Liver (tissue), 3 donors: ENCODE measurements at regions not wholly inside any gene's neighbourhood (a gene's known extent, or its start where the extent isn't known, plus 50 kb on each side); places are given as distances from the start of the nearest gene placed in this dataset.

Experiments used
- EGR1 ChIP-seq, 2 donors: IDR thresholded peaks; 2 replicates each; pipeline ENCODE4 v1.6.1; 2016 to 2018; ENCODE audit warnings: antibody characterized with exemption in 2 of 2, low read depth in 2 of 2
- FOXA1 ChIP-seq: IDR thresholded peaks from 2 replicates; pipeline ENCODE4 v1.6.1; 2016; ENCODE audit warnings: antibody characterized with exemption
- FOXA2 ChIP-seq: IDR thresholded peaks from 2 replicates; pipeline ENCODE4 v1.6.1; 2016; ENCODE audit warnings: antibody characterized with exemption
- GABPA ChIP-seq, 2 donors: IDR thresholded peaks in 1 of 2; conservative IDR thresholded peaks in 1 of 2; 2 replicates each; pipeline ENCODE4 v1.6.1; 2016; ENCODE audit warnings: antibody characterized with exemption in 2 of 2, mild to moderate bottlenecking in 1 of 2, moderate library complexity in 1 of 2
- HNF4A ChIP-seq, 2 donors: conservative IDR thresholded peaks; 2 replicates each; pipeline ENCODE4 v1.6.1; 2016; ENCODE audit warnings: antibody characterized with exemption in 2 of 2, mild to moderate bottlenecking in 2 of 2
- JUND ChIP-seq, 2 donors: IDR thresholded peaks; 2 replicates each; pipeline ENCODE4 v1.6.1; 2016; ENCODE audit warnings: antibody characterized with exemption in 2 of 2
- RAD21 ChIP-seq, 2 donors: IDR thresholded peaks; 2 replicates each; pipeline ENCODE4 v1.6.1; 2016; ENCODE audit warnings: antibody characterized with exemption in 2 of 2, mild to moderate bottlenecking in 2 of 2
- SP1 ChIP-seq: IDR thresholded peaks from 2 replicates; pipeline ENCODE4 v1.6.1; 2018; ENCODE audit warnings: antibody characterized with exemption, mild to moderate bottlenecking
- TAF1 ChIP-seq: conservative IDR thresholded peaks from 2 replicates; pipeline ENCODE4 v1.6.1; 2016; ENCODE audit warnings: antibody characterized with exemption, mild to moderate bottlenecking
- YY1 ChIP-seq: IDR thresholded peaks from 2 replicates; pipeline ENCODE4 v1.6.1; 2016; ENCODE audit warnings: antibody characterized with exemption, mild to moderate bottlenecking
- TF ChIP-seq, protein P1 (sequence below): fragments of 150-350 bp; IDR thresholded peaks from 2 replicates; pipeline ENCODE4 v1.5.1; 2017; ENCODE audit warnings: improper control_type of control experiment, low read depth, low read length; ENCODE audit not compliant: missing input control
- TF ChIP-seq, protein P2 (sequence below): IDR thresholded peaks from 2 replicates; pipeline ENCODE4 v1.6.1; 2016; ENCODE audit warnings: antibody characterized with exemption, mild to moderate bottlenecking
- TF ChIP-seq, protein P3 (sequence below): IDR thresholded peaks from 2 replicates; pipeline ENCODE4 v1.6.1; 2016; ENCODE audit warnings: antibody characterized with exemption
- TF ChIP-seq, protein P4 (sequence below): IDR thresholded peaks from 2 replicates; pipeline ENCODE4 v1.6.1; 2016; ENCODE audit warnings: antibody characterized with exemption
- donor health status: healthy.
- donor health status: healthy.

DNA sequence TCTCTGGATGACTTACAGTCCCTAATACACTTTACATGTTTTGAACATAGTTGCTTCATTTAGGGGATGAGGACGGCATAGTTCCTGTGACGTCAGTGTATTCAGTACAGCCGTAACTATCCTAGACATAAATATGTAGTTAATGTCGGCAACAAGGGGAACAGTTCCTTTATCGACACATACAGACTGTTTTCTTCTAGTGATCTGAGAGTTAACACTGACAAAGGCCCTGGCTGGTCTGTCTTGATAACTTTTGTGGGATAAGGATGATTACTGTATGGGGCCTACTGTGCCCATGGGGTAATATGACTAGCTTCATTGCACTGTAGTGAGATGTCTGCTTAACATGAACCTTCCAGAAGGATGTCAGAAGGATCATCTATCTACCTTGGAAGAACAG, 131.2 kb downstream of the ZNF518B start:
- TF ChIP-seq RAD21 (IDR thresholded peaks at IDR 0.05) (no peak), EGR1 (IDR thresholded peaks at IDR 0.05; ENCODE audit: low read depth in 2 of 2) (no peak), FOXA2 (no peak), SP1 (no peak), JUND (IDR thresholded peaks at IDR 0.05) (no peak), TAF1 (no peak), GABPA (IDR thresholded peaks at IDR 0.05 in 1 of 2, conservative IDR thresholded peaks at IDR 0.05 in 1 of 2) (no peak), YY1 (no peak), FOXA1 (no peak), HNF4A (conservative IDR thresholded peaks at IDR 0.05) (no peak)
- TF ChIP-seq, protein P1, sequence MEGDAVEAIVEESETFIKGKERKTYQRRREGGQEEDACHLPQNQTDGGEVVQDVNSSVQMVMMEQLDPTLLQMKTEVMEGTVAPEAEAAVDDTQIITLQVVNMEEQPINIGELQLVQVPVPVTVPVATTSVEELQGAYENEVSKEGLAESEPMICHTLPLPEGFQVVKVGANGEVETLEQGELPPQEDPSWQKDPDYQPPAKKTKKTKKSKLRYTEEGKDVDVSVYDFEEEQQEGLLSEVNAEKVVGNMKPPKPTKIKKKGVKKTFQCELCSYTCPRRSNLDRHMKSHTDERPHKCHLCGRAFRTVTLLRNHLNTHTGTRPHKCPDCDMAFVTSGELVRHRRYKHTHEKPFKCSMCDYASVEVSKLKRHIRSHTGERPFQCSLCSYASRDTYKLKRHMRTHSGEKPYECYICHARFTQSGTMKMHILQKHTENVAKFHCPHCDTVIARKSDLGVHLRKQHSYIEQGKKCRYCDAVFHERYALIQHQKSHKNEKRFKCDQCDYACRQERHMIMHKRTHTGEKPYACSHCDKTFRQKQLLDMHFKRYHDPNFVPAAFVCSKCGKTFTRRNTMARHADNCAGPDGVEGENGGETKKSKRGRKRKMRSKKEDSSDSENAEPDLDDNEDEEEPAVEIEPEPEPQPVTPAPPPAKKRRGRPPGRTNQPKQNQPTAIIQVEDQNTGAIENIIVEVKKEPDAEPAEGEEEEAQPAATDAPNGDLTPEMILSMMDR: no peak
- TF ChIP-seq, protein P2, sequence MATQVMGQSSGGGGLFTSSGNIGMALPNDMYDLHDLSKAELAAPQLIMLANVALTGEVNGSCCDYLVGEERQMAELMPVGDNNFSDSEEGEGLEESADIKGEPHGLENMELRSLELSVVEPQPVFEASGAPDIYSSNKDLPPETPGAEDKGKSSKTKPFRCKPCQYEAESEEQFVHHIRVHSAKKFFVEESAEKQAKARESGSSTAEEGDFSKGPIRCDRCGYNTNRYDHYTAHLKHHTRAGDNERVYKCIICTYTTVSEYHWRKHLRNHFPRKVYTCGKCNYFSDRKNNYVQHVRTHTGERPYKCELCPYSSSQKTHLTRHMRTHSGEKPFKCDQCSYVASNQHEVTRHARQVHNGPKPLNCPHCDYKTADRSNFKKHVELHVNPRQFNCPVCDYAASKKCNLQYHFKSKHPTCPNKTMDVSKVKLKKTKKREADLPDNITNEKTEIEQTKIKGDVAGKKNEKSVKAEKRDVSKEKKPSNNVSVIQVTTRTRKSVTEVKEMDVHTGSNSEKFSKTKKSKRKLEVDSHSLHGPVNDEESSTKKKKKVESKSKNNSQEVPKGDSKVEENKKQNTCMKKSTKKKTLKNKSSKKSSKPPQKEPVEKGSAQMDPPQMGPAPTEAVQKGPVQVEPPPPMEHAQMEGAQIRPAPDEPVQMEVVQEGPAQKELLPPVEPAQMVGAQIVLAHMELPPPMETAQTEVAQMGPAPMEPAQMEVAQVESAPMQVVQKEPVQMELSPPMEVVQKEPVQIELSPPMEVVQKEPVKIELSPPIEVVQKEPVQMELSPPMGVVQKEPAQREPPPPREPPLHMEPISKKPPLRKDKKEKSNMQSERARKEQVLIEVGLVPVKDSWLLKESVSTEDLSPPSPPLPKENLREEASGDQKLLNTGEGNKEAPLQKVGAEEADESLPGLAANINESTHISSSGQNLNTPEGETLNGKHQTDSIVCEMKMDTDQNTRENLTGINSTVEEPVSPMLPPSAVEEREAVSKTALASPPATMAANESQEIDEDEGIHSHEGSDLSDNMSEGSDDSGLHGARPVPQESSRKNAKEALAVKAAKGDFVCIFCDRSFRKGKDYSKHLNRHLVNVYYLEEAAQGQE: no peak
- TF ChIP-seq, protein P3, sequence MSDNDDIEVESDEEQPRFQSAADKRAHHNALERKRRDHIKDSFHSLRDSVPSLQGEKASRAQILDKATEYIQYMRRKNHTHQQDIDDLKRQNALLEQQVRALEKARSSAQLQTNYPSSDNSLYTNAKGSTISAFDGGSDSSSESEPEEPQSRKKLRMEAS: no peak
- TF ChIP-seq, protein P4, sequence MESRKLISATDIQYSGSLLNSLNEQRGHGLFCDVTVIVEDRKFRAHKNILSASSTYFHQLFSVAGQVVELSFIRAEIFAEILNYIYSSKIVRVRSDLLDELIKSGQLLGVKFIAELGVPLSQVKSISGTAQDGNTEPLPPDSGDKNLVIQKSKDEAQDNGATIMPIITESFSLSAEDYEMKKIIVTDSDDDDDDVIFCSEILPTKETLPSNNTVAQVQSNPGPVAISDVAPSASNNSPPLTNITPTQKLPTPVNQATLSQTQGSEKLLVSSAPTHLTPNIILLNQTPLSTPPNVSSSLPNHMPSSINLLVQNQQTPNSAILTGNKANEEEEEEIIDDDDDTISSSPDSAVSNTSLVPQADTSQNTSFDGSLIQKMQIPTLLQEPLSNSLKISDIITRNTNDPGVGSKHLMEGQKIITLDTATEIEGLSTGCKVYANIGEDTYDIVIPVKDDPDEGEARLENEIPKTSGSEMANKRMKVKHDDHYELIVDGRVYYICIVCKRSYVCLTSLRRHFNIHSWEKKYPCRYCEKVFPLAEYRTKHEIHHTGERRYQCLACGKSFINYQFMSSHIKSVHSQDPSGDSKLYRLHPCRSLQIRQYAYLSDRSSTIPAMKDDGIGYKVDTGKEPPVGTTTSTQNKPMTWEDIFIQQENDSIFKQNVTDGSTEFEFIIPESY: no peak
